ENCODE measurements at regions not wholly inside any gene's neighbourhood (a gene's known extent, or its start where the extent isn't known, plus 50 kb on each side); places are given as distances from the start of the nearest gene placed in this dataset.
"Not testable (repeated sequence)": the region's sequence is repeated elsewhere in the genome, so short reads cannot be mapped to it uniquely, and the experiment has no call there.

DNA sequence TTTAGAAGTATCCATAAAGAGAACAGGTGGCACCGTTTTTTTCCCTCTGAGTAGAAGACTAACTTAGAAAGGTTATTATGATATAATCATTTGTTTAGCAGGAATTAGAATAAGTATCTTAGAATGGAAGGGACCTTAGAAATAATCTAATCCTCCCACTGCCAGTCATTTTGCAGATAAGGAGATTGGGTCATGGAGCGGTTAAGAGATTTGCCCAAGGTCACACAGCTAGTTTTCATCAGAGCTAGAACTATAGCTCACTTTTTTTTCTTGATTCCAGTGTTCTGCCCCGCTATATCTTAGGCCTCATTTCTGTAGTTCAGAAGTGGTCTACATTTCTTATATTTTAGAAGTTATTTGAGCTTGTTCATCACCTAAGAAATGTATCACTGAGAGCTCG lies 139.6 kb downstream of the PRL start:
- Histone ChIP-seq H3K4me1 (ENCODE audit: control insufficient read depth in 1 of 2, extremely low read depth in 1 of 2, insufficient read depth in 2 of 2, low read length in 2 of 2) (no peaks in the 10 kb centered on the region), H3K27me3 (replicated peaks in 1 of 2; ENCODE audit: control insufficient read depth in 2 of 2, extremely low read depth in 1 of 2, insufficient read depth in 2 of 2, low read length in 1 of 2) (no peaks in the 10 kb centered on the region), H3K27ac (ENCODE audit: low read length) (no peak overlapping the region), H3K4me3 (ENCODE audit: control insufficient read depth in 1 of 2, extremely low read depth in 1 of 2, low read length in 1 of 2) (no peak overlapping the region), H3K36me3 (ENCODE audit: control insufficient read depth in 2 of 2, extremely low read depth in 1 of 2, insufficient read depth in 1 of 2, low read length in 1 of 2) (no peaks in the 10 kb centered on the region), H3K9me3 (no peaks in the 10 kb centered on the region)
- H3K36me3 Mint-ChIP-seq: no peaks in the 10 kb centered on the region
- H3K4me3 Mint-ChIP-seq: no peak overlapping the region
- no peaks in the 10 kb centered on the region for H3K9me3 Mint-ChIP-seq
- ChIA-PET CTCF (no interaction called here), POLR2A (no interaction called here)
- H3K27ac Mint-ChIP-seq: no peak overlapping the region
- no peak for DNase-seq
- H3K4me1 Mint-ChIP-seq: peaks cover 0 to 2% (median 0%) of the 10 kb centered on the region in 3 donors
- no CpG with 5 or more reads among the region's 4 CpGs for WGBS (ENCODE audit: insufficient coverage)
- no peaks in the 10 kb centered on the region for H3K27me3 Mint-ChIP-seq
- no peak for ATAC-seq (replicated peaks in 1 of 4)

DNA sequence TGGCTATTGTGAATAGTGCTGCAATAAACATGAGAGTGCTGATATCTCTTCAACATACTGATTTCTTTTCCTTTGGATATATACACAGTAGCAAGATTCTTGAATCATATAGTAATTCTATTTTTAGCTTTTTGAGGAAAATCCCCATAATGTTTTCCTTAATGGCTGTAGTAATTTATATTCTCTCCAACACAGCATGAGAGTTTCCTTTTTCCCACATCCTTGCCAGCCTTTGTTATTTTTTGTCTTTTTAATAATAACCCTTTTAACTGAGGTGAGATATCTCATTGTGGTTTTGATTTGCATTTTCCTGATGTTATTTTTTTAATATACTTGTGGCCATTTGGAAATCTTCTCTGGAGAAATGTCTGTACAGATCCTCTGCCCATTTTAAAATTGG lies 132.6 kb downstream of the PRL start:
- CTCF ChIA-PET: no interaction called here
- Mint-ChIP-seq H3K4me3 (no peak overlapping the region), H3K36me3 (no peaks in the 10 kb centered on the region)

DNA sequence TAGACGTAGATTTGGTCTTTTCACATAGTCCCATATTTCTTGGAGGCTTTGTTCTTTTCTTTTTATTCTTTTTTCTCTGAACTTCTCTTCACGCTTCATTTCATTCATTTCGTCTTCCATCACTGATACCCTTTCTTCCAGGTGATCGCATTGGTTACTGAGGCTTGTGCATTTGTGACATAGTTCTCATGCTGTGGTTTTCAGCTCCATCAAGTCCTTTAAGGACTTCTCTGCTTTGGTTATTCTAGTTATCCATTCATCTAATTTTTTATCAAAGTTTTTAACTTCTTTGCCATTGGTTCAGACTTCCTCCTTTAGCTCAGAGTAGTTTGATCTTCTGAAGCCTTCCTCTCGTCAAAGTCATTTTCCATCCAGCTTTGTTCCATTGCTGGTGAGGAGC lies 125.8 kb downstream of the PRL start:
- H3K4me3 Mint-ChIP-seq; H3K4me3 ChIP-seq (ENCODE audit: control insufficient read depth in 1 of 2, extremely low read depth in 1 of 2, low read length in 1 of 2); ATAC-seq (replicated peaks in 1 of 4); CTCF ChIA-PET; H3K4me1 ChIP-seq (ENCODE audit: control insufficient read depth in 1 of 2, extremely low read depth in 1 of 2, insufficient read depth in 2 of 2, low read length in 2 of 2); H3K27me3 ChIP-seq (replicated peaks in 1 of 2; ENCODE audit: control insufficient read depth in 2 of 2, extremely low read depth in 1 of 2, insufficient read depth in 2 of 2, low read length in 1 of 2); H3K27ac Mint-ChIP-seq; H3K27ac ChIP-seq (ENCODE audit: low read length); H3K9me3 ChIP-seq; H3K4me1 Mint-ChIP-seq; H3K36me3 Mint-ChIP-seq; H3K27me3 Mint-ChIP-seq; DNase-seq; H3K36me3 ChIP-seq (ENCODE audit: control insufficient read depth in 2 of 2, extremely low read depth in 1 of 2, insufficient read depth in 1 of 2, low read length in 1 of 2); POLR2A ChIA-PET: not testable (repeated sequence)
- peaks cover 16 to 22% (median 17%) of the 10 kb centered on the region in 3 donors for H3K9me3 Mint-ChIP-seq
- no CpG with 5 or more reads among the region's 5 CpGs for WGBS (ENCODE audit: insufficient coverage)

More for the DNA sequence above, 132.6 kb downstream of the PRL start:
- Histone ChIP-seq H3K4me1 (ENCODE audit: control insufficient read depth in 1 of 2, extremely low read depth in 1 of 2, insufficient read depth in 2 of 2, low read length in 2 of 2) (no peaks in the 10 kb centered on the region), H3K4me3 (ENCODE audit: control insufficient read depth in 1 of 2, extremely low read depth in 1 of 2, low read length in 1 of 2) (no peak overlapping the region), H3K36me3 (ENCODE audit: control insufficient read depth in 2 of 2, extremely low read depth in 1 of 2, insufficient read depth in 1 of 2, low read length in 1 of 2) (no peaks in the 10 kb centered on the region), H3K27me3 (replicated peaks in 1 of 2; ENCODE audit: control insufficient read depth in 2 of 2, extremely low read depth in 1 of 2, insufficient read depth in 2 of 2, low read length in 1 of 2) (no peaks in the 10 kb centered on the region), H3K27ac (ENCODE audit: low read length) (no peak overlapping the region), H3K9me3 (no peaks in the 10 kb centered on the region)
- H3K27ac Mint-ChIP-seq: no peak overlapping the region
- no peak for ATAC-seq (replicated peaks in 1 of 4)
- POLR2A ChIA-PET: no interaction called here
- no peak for DNase-seq
- H3K9me3 Mint-ChIP-seq: peaks cover 0 to 5% (median 0%) of the 10 kb centered on the region in 3 donors
- H3K4me1 Mint-ChIP-seq: no peaks in the 10 kb centered on the region
- H3K27me3 Mint-ChIP-seq: no peaks in the 10 kb centered on the region

DNA sequence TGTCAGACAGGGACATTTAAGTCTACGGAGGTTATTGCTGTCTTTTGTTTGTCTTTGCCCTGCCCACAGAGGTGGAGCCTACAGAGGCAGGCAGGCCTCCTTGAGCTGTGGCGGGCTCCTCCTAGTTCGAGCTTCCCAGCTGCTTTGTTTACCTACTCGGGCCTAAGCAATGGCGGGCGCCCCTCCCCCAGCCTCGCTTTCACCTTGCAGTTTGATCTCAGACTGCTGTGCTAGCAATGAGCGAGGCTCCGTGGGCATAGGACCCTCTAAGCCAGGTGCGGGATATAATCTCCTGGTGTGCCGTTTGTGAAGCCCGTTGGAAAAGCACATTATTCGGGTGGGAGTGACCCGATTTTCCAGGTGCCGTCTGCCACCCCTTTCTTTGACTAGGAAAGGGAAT lies 125.0 kb downstream of the PRL start:
- H3K27ac ChIP-seq (ENCODE audit: low read length); H3K4me1 ChIP-seq (ENCODE audit: control insufficient read depth in 1 of 2, extremely low read depth in 1 of 2, insufficient read depth in 2 of 2, low read length in 2 of 2); H3K4me1 Mint-ChIP-seq; ATAC-seq (replicated peaks in 1 of 4); H3K4me3 ChIP-seq (ENCODE audit: control insufficient read depth in 1 of 2, extremely low read depth in 1 of 2, low read length in 1 of 2); H3K27me3 ChIP-seq (replicated peaks in 1 of 2; ENCODE audit: control insufficient read depth in 2 of 2, extremely low read depth in 1 of 2, insufficient read depth in 2 of 2, low read length in 1 of 2); DNase-seq; CTCF ChIA-PET; H3K27me3 Mint-ChIP-seq; H3K36me3 ChIP-seq (ENCODE audit: control insufficient read depth in 2 of 2, extremely low read depth in 1 of 2, insufficient read depth in 1 of 2, low read length in 1 of 2); H3K36me3 Mint-ChIP-seq; H3K4me3 Mint-ChIP-seq; H3K9me3 ChIP-seq; POLR2A ChIA-PET; H3K27ac Mint-ChIP-seq: not testable (repeated sequence)
- 89% methylated on average over 11 of the region's 15 CpGs for WGBS (ENCODE audit: insufficient coverage)
- H3K9me3 Mint-ChIP-seq: peaks cover 16 to 22% (median 17%) of the 10 kb centered on the region in 3 donors

DNA sequence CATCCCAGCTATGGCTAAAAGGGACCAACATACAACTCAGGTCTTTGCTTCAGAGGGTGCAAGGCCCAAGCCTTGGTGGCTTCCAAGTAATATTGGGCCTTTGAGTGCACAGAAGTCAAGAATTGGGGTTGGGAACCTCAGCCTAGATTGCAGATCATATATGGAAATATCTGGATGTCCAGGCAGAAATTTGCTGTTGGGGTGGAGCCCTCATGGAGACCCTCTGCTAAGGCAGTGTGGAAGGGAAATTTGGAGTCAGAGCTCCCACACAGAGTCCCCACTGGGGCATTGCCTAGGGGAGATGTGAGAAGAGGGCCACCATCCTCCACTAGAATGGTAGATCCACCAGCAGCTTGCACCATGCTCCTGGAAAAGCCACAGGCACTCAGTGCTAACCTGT lies 123.5 kb downstream of the PRL start:
- no peak for ATAC-seq (replicated peaks in 1 of 4)
- ChIA-PET CTCF (no interaction called here), POLR2A (no interaction called here)
- Mint-ChIP-seq H3K9me3 (peaks cover 16 to 22% (median 17%) of the 10 kb centered on the region in 3 donors), H3K4me3 (no peak overlapping the region), H3K36me3 (no peaks in the 10 kb centered on the region), H3K27me3 (no peaks in the 10 kb centered on the region), H3K4me1 (no peaks in the 10 kb centered on the region), H3K27ac (no peak overlapping the region)
- no peak for DNase-seq
- Histone ChIP-seq H3K36me3 (ENCODE audit: control insufficient read depth in 2 of 2, extremely low read depth in 1 of 2, insufficient read depth in 1 of 2, low read length in 1 of 2) (no peaks in the 10 kb centered on the region), H3K9me3 (no peaks in the 10 kb centered on the region), H3K27ac (ENCODE audit: low read length) (no peak overlapping the region), H3K27me3 (replicated peaks in 1 of 2; ENCODE audit: control insufficient read depth in 2 of 2, extremely low read depth in 1 of 2, insufficient read depth in 2 of 2, low read length in 1 of 2) (no peaks in the 10 kb centered on the region), H3K4me1 (ENCODE audit: control insufficient read depth in 1 of 2, extremely low read depth in 1 of 2, insufficient read depth in 2 of 2, low read length in 2 of 2) (no peaks in the 10 kb centered on the region), H3K4me3 (ENCODE audit: control insufficient read depth in 1 of 2, extremely low read depth in 1 of 2, low read length in 1 of 2) (peak overlapping the region in 1 of 2 donors; percentile 25)

DNA sequence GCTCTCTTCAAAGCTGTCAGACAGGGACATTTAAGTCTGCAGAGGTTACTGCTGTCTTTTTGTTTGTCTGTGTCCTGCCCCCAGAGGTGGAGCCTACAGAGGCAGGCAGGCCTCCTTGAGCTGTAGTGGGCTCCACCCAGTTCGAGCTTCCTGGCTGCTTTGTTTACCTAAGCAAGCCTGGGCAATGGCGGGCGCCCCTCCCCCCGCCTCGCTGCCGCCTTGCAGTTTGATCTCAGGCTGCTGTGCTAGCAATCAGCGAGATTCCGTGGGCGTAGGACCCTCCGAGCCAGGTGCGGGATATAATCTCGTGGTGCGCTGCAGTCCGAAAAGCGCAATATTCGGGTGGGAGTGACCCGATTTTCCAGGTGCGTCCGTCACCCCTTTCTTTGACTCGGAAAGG lies 116.6 kb downstream of the PRL start:
- WGBS (ENCODE audit: insufficient coverage): 90% methylated on average over 2 of the region's 20 CpGs
- POLR2A ChIA-PET: not testable (repeated sequence)

DNA sequence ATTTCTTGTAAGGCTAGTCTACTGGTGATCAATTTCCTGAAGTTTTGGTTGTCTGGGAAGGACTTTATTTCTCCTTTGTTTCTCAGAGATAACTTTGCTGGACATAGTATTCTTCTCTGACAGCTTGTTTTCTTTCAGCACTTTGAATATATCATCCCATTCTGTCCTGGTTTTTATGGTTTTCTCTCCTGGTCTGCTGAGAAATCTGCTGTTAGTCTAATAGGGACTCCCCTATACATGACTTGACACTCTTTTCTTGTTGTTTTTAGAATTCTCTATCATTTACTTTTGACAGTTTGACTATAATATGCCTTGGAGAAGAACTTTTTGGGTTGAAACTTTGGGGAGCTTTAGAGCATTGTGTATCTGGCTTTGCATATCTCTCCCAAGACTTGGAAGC lies 112.5 kb downstream of the PRL start:
- Mint-ChIP-seq H3K27me3 (no peaks in the 10 kb centered on the region), H3K4me1 (no peaks in the 10 kb centered on the region), H3K27ac (no peak overlapping the region), H3K4me3 (no peak overlapping the region), H3K36me3 (no peaks in the 10 kb centered on the region), H3K9me3 (peaks cover 9 to 45% (median 19%) of the 10 kb centered on the region in 3 donors)
- no peaks in the 10 kb centered on the region for H3K27me3 ChIP-seq (replicated peaks in 1 of 2; ENCODE audit: control insufficient read depth in 2 of 2, extremely low read depth in 1 of 2, insufficient read depth in 2 of 2, low read length in 1 of 2)
- H3K27ac ChIP-seq (ENCODE audit: low read length): no peak overlapping the region
- H3K36me3 ChIP-seq (ENCODE audit: control insufficient read depth in 2 of 2, extremely low read depth in 1 of 2, insufficient read depth in 1 of 2, low read length in 1 of 2): no peaks in the 10 kb centered on the region
- ATAC-seq (replicated peaks in 1 of 4): no peak
- peaks cover 2% of the 10 kb centered on the region for H3K9me3 ChIP-seq
- no peak for DNase-seq
- no peaks in the 10 kb centered on the region for H3K4me1 ChIP-seq (ENCODE audit: control insufficient read depth in 1 of 2, extremely low read depth in 1 of 2, insufficient read depth in 2 of 2, low read length in 2 of 2)
- POLR2A ChIA-PET: no interaction called here
- CTCF ChIA-PET: no interaction called here
- H3K4me3 ChIP-seq (ENCODE audit: control insufficient read depth in 1 of 2, extremely low read depth in 1 of 2, low read length in 1 of 2): no peak overlapping the region

More for the DNA sequence above, 116.6 kb downstream of the PRL start:
- H3K9me3 ChIP-seq; ATAC-seq (replicated peaks in 1 of 4); H3K27me3 ChIP-seq (replicated peaks in 1 of 2; ENCODE audit: control insufficient read depth in 2 of 2, extremely low read depth in 1 of 2, insufficient read depth in 2 of 2, low read length in 1 of 2); CTCF ChIA-PET; H3K4me3 ChIP-seq (ENCODE audit: control insufficient read depth in 1 of 2, extremely low read depth in 1 of 2, low read length in 1 of 2); H3K4me3 Mint-ChIP-seq; H3K4me1 ChIP-seq (ENCODE audit: control insufficient read depth in 1 of 2, extremely low read depth in 1 of 2, insufficient read depth in 2 of 2, low read length in 2 of 2); H3K27me3 Mint-ChIP-seq; H3K36me3 ChIP-seq (ENCODE audit: control insufficient read depth in 2 of 2, extremely low read depth in 1 of 2, insufficient read depth in 1 of 2, low read length in 1 of 2); H3K36me3 Mint-ChIP-seq; H3K4me1 Mint-ChIP-seq; DNase-seq; H3K27ac Mint-ChIP-seq; H3K27ac ChIP-seq (ENCODE audit: low read length): not testable (repeated sequence)
- peaks cover 9 to 42% (median 19%) of the 10 kb centered on the region in 3 donors for H3K9me3 Mint-ChIP-seq

Measured in T-cell (primary cell).